GM18909 (cell line): ENCODE measurements at regions not wholly inside any gene's neighbourhood (a gene's known extent, or its start where the extent isn't known, plus 50 kb on each side); places are given as distances from the start of the nearest gene placed in this dataset.
"Not testable (repeated sequence)": the region's sequence is repeated elsewhere in the genome, so short reads cannot be mapped to it uniquely, and the experiment has no call there.

Experiments used
- ATAC-seq: cut with Tn5 transposase; IDR thresholded peaks from one replicate; pipeline ENCODE4 v1.9.1; 2021; ENCODE audit warnings: mild to moderate bottlenecking; ENCODE audit not compliant: unreplicated experiment, poor library complexity

- ATAC-seq = no peak
Measured at GRCh38 chr17:5892921-5893675, 177.1 kb upstream of the WSCD1 start.

GRCh38 chr17:5893741-5894140, 176.4 kb upstream of the WSCD1 start:
- no peak for ATAC-seq

- no peak for ATAC-seq
Measured at GRCh38 chr17:5895276-5895675, 174.9 kb upstream of the WSCD1 start.

GRCh38 chr17:5896215-5896614, 174.0 kb upstream of the WSCD1 start:
- no peak for ATAC-seq

GRCh38 chr17:5897275-5897911, 172.8 kb upstream of the WSCD1 start:
- ATAC-seq = no peak

- not testable (repeated sequence) for ATAC-seq
Measured at GRCh38 chr17:5897981-5898380, 172.2 kb upstream of the WSCD1 start.

GRCh38 chr17:5898406-5898805, 171.8 kb upstream of the WSCD1 start:
- no peak for ATAC-seq

GRCh38 chr17:5899496-5900195, 170.5 kb upstream of the WSCD1 start:
- no peak for ATAC-seq

GRCh38 chr17:5901731-5902130, 168.4 kb upstream of the WSCD1 start:
- no peak for ATAC-seq

- ATAC-seq = no peak
Measured at GRCh38 chr17:5902181-5903140, 167.7 kb upstream of the WSCD1 start.

GRCh38 chr17:5911919-5912318, 158.3 kb upstream of the WSCD1 start:
- no peak for ATAC-seq

- no peak for ATAC-seq
Measured at GRCh38 chr17:5913032-5913531, 157.1 kb upstream of the WSCD1 start.

GRCh38 chr17:5913641-5914040, 156.5 kb upstream of the WSCD1 start:
- no peak for ATAC-seq

- no peak for ATAC-seq
Measured at GRCh38 chr17:5915337-5915736, 154.8 kb upstream of the WSCD1 start.

GRCh38 chr17:5919089-5919488, 151.1 kb upstream of the WSCD1 start:
- ATAC-seq = no peak

- no peak for ATAC-seq
Measured at GRCh38 chr17:5921512-5922282, 148.5 kb upstream of the WSCD1 start.

GRCh38 chr17:5922476-5922875, 147.7 kb upstream of the WSCD1 start:
- ATAC-seq = no peak

GRCh38 chr17:5929721-5930120, 140.5 kb upstream of the WSCD1 start:
- ATAC-seq = no peak

GRCh38 chr17:5930555-5930954, 139.6 kb upstream of the WSCD1 start:
- ATAC-seq = not testable (repeated sequence)
